ENCODE measurements at regions not wholly inside any gene's neighbourhood (a gene's known extent, or its start where the extent isn't known, plus 50 kb on each side); places are given as distances from the start of the nearest gene placed in this dataset.

- TF ChIP-seq CTCF (IDR thresholded peaks at IDR 0.05; ENCODE audit: low read length) (no peak), EZH2phosphoT487 (IDR thresholded peaks at IDR 0.05; ENCODE audit: low read length) (no peak), EZH2 (optimal IDR thresholded peaks at IDR 0.05; ENCODE audit: low read depth, low read length) (no peak)
These were observed 836.3 kb downstream of the SQOR start for GRCh38 chr15:46471096-46471495.

Measured in MM.1S (cell line).